Liver (tissue), 8 donors: ENCODE measurements at regions not wholly inside any gene's neighbourhood (a gene's known extent, or its start where the extent isn't known, plus 50 kb on each side); places are given as distances from the start of the nearest gene placed in this dataset.

Source experiments
- DNase-seq: peaks from one replicate; pipeline ENCODE4 v3.0.0-alpha.2; 2017; ENCODE audit warnings: low spot score
- H3K27ac ChIP-seq, 2 donors: one replicate each; pipeline ENCODE4 v1.7.0; 2013; ENCODE audit warnings: inconsistent platforms in 2 of 2, low read length in 2 of 2, control low read depth in 1 of 2, low read depth in 1 of 2, mild to moderate bottlenecking in 1 of 2
- H3K27me3 ChIP-seq, 4 donors: one replicate each; pipeline versions ENCODE4 v1.6.1 to v1.7.0; 2013; ENCODE audit warnings: low read length in 3 of 4, inconsistent platforms in 1 of 4, mild to moderate bottlenecking in 1 of 4, moderate library complexity in 1 of 4; ENCODE audit not compliant: control insufficient read depth in 4 of 4, insufficient read depth in 4 of 4
- H3K36me3 ChIP-seq, 4 donors: one replicate each; pipeline versions ENCODE4 v1.6.1 to v1.7.0; 2013; ENCODE audit warnings: low read length in 3 of 4, mild to moderate bottlenecking in 3 of 4, low read depth in 1 of 4, moderate library complexity in 1 of 4; ENCODE audit not compliant: control insufficient read depth in 4 of 4, insufficient read depth in 3 of 4
- H3K4me1 ChIP-seq, 4 donors: one replicate each; pipeline versions ENCODE4 v1.6.1 to v1.7.0; 2013; ENCODE audit warnings: low read length in 3 of 4, mild to moderate bottlenecking in 3 of 4, moderate library complexity in 1 of 4; ENCODE audit not compliant: control insufficient read depth in 4 of 4, insufficient read depth in 4 of 4
- H3K4me3 ChIP-seq, 3 donors: one replicate each; pipeline versions ENCODE4 v1.6.1 to v1.7.0; 2013; ENCODE audit warnings: low read length in 3 of 3, control low read depth in 1 of 3, low read depth in 1 of 3, mild to moderate bottlenecking in 1 of 3
- H3K9ac ChIP-seq, 2 donors: one replicate each; pipeline ENCODE4 v1.7.0; 2013; ENCODE audit warnings: low read length in 2 of 2, mild to moderate bottlenecking in 2 of 2, moderate library complexity in 2 of 2, control low read depth in 1 of 2, low read depth in 1 of 2
- H3K9me3 ChIP-seq, 4 donors: one replicate each; pipeline versions ENCODE4 v1.6.1 to v1.7.0; 2013; ENCODE audit warnings: low read length in 3 of 4; ENCODE audit not compliant: control insufficient read depth in 4 of 4
- CTCF ChIP-seq: fragments of 150-350 bp; IDR thresholded peaks from 2 replicates; pipeline ENCODE4 v1.5.1; 2017; ENCODE audit warnings: improper control_type of control experiment, low read depth, low read length; ENCODE audit not compliant: missing input control
- EGR1 ChIP-seq, 2 donors: IDR thresholded peaks; 2 replicates each; pipeline ENCODE4 v1.6.1; 2016 to 2018; ENCODE audit warnings: antibody characterized with exemption in 2 of 2, low read depth in 2 of 2
- FOXA1 ChIP-seq: IDR thresholded peaks from 2 replicates; pipeline ENCODE4 v1.6.1; 2016; ENCODE audit warnings: antibody characterized with exemption
- FOXA2 ChIP-seq: IDR thresholded peaks from 2 replicates; pipeline ENCODE4 v1.6.1; 2016; ENCODE audit warnings: antibody characterized with exemption
- GABPA ChIP-seq, 2 donors: IDR thresholded peaks in 1 of 2; conservative IDR thresholded peaks in 1 of 2; 2 replicates each; pipeline ENCODE4 v1.6.1; 2016; ENCODE audit warnings: antibody characterized with exemption in 2 of 2, mild to moderate bottlenecking in 1 of 2, moderate library complexity in 1 of 2
- HNF4A ChIP-seq, 2 donors: conservative IDR thresholded peaks; 2 replicates each; pipeline ENCODE4 v1.6.1; 2016; ENCODE audit warnings: antibody characterized with exemption in 2 of 2, mild to moderate bottlenecking in 2 of 2
- HNF4G ChIP-seq: IDR thresholded peaks from 2 replicates; pipeline ENCODE4 v1.6.1; 2016; ENCODE audit warnings: antibody characterized with exemption
- JUND ChIP-seq, 2 donors: IDR thresholded peaks; 2 replicates each; pipeline ENCODE4 v1.6.1; 2016; ENCODE audit warnings: antibody characterized with exemption in 2 of 2
- MAX ChIP-seq: IDR thresholded peaks from 2 replicates; pipeline ENCODE4 v1.6.1; 2016; ENCODE audit warnings: antibody characterized with exemption
- NR2F2 ChIP-seq: IDR thresholded peaks from 2 replicates; pipeline ENCODE4 v1.6.1; 2016; ENCODE audit warnings: antibody characterized with exemption
- RAD21 ChIP-seq, 2 donors: IDR thresholded peaks; 2 replicates each; pipeline ENCODE4 v1.6.1; 2016; ENCODE audit warnings: antibody characterized with exemption in 2 of 2, mild to moderate bottlenecking in 2 of 2
- RXRA ChIP-seq, 2 donors: IDR thresholded peaks; 2 replicates each; pipeline ENCODE4 v1.6.1; 2017 to 2018; ENCODE audit warnings: antibody characterized with exemption in 2 of 2, mild to moderate bottlenecking in 1 of 2
- SP1 ChIP-seq: IDR thresholded peaks from 2 replicates; pipeline ENCODE4 v1.6.1; 2018; ENCODE audit warnings: antibody characterized with exemption, mild to moderate bottlenecking
- TAF1 ChIP-seq: conservative IDR thresholded peaks from 2 replicates; pipeline ENCODE4 v1.6.1; 2016; ENCODE audit warnings: antibody characterized with exemption, mild to moderate bottlenecking
- YY1 ChIP-seq: IDR thresholded peaks from 2 replicates; pipeline ENCODE4 v1.6.1; 2016; ENCODE audit warnings: antibody characterized with exemption, mild to moderate bottlenecking
- WGBS: extraction: QIAGEN DNeasy Blood & Tissue Kit; methylation state at CpG from one replicate; pipeline ENCODE4 v1.1.7; 2013; 5-methylcytosine and 5-hydroxymethylcytosine counted together
- TF ChIP-seq, protein P1 (sequence below): IDR thresholded peaks from 2 replicates; pipeline ENCODE4 v1.6.1; 2016; ENCODE audit warnings: antibody characterized with exemption
- TF ChIP-seq, protein P2 (sequence below): IDR thresholded peaks from 2 replicates; pipeline ENCODE4 v1.6.1; 2016; ENCODE audit warnings: antibody characterized with exemption
- TF ChIP-seq, protein P3 (sequence below): IDR thresholded peaks from 2 replicates; pipeline ENCODE4 v1.6.1; 2016; ENCODE audit warnings: antibody characterized with exemption, mild to moderate bottlenecking
- donor health status: healthy.
- donor health status: healthy.
- donor health status: healthy.
- donor health status: healthy.
- donor health status: healthy.

- 85% methylated on average over 1 of the region's 1 CpG for WGBS
- no peak overlapping the region for H3K9ac ChIP-seq
- no peaks in the 10 kb centered on the region for H3K4me1 ChIP-seq
These were observed 287.7 kb downstream of the STIM2 start for GRCh38 chr4:27148211-27148895.

More at GRCh38 chr4:27148211-27148895, 287.7 kb downstream of the STIM2 start:
- Histone ChIP-seq H3K4me3 (no peak overlapping the region), H3K27me3 (peaks cover 0 to 3% (median 0%) of the 10 kb centered on the region in 4 donors), H3K27ac (no peak overlapping the region), H3K36me3 (no peaks in the 10 kb centered on the region), H3K9me3 (no peaks in the 10 kb centered on the region)
- no peak for DNase-seq
- no peak for TF ChIP-seq RAD21 (IDR thresholded peaks at IDR 0.05)
- no peak for TF ChIP-seq RXRA (IDR thresholded peaks at IDR 0.05)
- TF ChIP-seq EGR1 (IDR thresholded peaks at IDR 0.05; ENCODE audit: low read depth in 2 of 2): no peak
- TF ChIP-seq JUND (IDR thresholded peaks at IDR 0.05): no peak
- no peak for TF ChIP-seq GABPA (IDR thresholded peaks at IDR 0.05 in 1 of 2, conservative IDR thresholded peaks at IDR 0.05 in 1 of 2)
- TF ChIP-seq YY1: no peak
- TF ChIP-seq, protein P1, sequence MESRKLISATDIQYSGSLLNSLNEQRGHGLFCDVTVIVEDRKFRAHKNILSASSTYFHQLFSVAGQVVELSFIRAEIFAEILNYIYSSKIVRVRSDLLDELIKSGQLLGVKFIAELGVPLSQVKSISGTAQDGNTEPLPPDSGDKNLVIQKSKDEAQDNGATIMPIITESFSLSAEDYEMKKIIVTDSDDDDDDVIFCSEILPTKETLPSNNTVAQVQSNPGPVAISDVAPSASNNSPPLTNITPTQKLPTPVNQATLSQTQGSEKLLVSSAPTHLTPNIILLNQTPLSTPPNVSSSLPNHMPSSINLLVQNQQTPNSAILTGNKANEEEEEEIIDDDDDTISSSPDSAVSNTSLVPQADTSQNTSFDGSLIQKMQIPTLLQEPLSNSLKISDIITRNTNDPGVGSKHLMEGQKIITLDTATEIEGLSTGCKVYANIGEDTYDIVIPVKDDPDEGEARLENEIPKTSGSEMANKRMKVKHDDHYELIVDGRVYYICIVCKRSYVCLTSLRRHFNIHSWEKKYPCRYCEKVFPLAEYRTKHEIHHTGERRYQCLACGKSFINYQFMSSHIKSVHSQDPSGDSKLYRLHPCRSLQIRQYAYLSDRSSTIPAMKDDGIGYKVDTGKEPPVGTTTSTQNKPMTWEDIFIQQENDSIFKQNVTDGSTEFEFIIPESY: no peak
- TF ChIP-seq HNF4G: no peak
- TF ChIP-seq, protein P2, sequence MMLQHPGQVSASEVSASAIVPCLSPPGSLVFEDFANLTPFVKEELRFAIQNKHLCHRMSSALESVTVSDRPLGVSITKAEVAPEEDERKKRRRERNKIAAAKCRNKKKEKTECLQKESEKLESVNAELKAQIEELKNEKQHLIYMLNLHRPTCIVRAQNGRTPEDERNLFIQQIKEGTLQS: no peak
- TF ChIP-seq FOXA1: no peak
- TF ChIP-seq NR2F2: no peak
- no peak for TF ChIP-seq SP1
- TF ChIP-seq HNF4A (conservative IDR thresholded peaks at IDR 0.05): no peak
- TF ChIP-seq CTCF: no peak
- TF ChIP-seq, protein P3, sequence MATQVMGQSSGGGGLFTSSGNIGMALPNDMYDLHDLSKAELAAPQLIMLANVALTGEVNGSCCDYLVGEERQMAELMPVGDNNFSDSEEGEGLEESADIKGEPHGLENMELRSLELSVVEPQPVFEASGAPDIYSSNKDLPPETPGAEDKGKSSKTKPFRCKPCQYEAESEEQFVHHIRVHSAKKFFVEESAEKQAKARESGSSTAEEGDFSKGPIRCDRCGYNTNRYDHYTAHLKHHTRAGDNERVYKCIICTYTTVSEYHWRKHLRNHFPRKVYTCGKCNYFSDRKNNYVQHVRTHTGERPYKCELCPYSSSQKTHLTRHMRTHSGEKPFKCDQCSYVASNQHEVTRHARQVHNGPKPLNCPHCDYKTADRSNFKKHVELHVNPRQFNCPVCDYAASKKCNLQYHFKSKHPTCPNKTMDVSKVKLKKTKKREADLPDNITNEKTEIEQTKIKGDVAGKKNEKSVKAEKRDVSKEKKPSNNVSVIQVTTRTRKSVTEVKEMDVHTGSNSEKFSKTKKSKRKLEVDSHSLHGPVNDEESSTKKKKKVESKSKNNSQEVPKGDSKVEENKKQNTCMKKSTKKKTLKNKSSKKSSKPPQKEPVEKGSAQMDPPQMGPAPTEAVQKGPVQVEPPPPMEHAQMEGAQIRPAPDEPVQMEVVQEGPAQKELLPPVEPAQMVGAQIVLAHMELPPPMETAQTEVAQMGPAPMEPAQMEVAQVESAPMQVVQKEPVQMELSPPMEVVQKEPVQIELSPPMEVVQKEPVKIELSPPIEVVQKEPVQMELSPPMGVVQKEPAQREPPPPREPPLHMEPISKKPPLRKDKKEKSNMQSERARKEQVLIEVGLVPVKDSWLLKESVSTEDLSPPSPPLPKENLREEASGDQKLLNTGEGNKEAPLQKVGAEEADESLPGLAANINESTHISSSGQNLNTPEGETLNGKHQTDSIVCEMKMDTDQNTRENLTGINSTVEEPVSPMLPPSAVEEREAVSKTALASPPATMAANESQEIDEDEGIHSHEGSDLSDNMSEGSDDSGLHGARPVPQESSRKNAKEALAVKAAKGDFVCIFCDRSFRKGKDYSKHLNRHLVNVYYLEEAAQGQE: no peak
- TF ChIP-seq FOXA2: no peak
- TF ChIP-seq MAX: no peak
- TF ChIP-seq TAF1: no peak
